ENCODE measurements at regions not wholly inside any gene's neighbourhood (a gene's known extent, or its start where the extent isn't known, plus 50 kb on each side); places are given as distances from the start of the nearest gene placed in this dataset.
"Not testable (repeated sequence)": the region's sequence is repeated elsewhere in the genome, so short reads cannot be mapped to it uniquely, and the experiment has no call there.

DNA sequence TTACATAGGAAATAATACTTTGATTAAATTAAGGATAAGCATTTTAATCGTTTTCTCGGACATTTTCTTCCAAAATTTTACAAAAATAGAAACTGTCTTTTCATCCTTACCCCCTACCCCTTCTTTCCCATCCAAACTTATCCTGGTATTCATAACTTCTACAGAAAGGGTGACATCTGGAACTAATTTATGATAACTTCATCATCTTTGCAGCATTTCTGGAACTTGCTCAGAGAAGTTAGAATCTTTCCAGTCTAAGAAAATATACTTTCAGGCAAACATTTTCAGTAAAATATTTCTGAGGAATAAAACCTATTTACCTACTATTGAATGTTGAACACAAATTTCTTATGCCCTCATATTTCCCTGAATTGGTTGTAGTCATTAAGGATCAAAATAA is 309.0 kb downstream of the MAN2A1 start:
- H3K9me2 ChIP-seq (ENCODE audit: low read depth, low read length), result no peaks in the 10 kb centered on the region
- H3K4me3 ChIP-seq (ENCODE audit: low read depth, low read length, poor library complexity, severe bottlenecking), result no peak overlapping the region
- no peak overlapping the region for H2AFZ ChIP-seq (ENCODE audit: low read length)
- no peaks in the 10 kb centered on the region for H3K9me3 ChIP-seq (ENCODE audit: low read length)
- H3K27ac ChIP-seq (ENCODE audit: low read depth, low read length, poor library complexity, severe bottlenecking), result no peak overlapping the region
- no peaks in the 10 kb centered on the region for H3K4me1 ChIP-seq (ENCODE audit: insufficient read depth, low read length, severe bottlenecking)
- H3K79me2 ChIP-seq (ENCODE audit: insufficient read depth, low read length), result no peaks in the 10 kb centered on the region
- peaks cover 9% of the 10 kb centered on the region; the same call in 1 of the 2 replicates for H3K36me3 ChIP-seq (ENCODE audit: insufficient read depth, low read length)
- H4K20me1 ChIP-seq (ENCODE audit: insufficient read depth, low read length), result no peaks in the 10 kb centered on the region
- no peaks in the 10 kb centered on the region for H3F3A ChIP-seq (ENCODE audit: insufficient read depth, low read length)
- TF ChIP-seq, protein P1, sequence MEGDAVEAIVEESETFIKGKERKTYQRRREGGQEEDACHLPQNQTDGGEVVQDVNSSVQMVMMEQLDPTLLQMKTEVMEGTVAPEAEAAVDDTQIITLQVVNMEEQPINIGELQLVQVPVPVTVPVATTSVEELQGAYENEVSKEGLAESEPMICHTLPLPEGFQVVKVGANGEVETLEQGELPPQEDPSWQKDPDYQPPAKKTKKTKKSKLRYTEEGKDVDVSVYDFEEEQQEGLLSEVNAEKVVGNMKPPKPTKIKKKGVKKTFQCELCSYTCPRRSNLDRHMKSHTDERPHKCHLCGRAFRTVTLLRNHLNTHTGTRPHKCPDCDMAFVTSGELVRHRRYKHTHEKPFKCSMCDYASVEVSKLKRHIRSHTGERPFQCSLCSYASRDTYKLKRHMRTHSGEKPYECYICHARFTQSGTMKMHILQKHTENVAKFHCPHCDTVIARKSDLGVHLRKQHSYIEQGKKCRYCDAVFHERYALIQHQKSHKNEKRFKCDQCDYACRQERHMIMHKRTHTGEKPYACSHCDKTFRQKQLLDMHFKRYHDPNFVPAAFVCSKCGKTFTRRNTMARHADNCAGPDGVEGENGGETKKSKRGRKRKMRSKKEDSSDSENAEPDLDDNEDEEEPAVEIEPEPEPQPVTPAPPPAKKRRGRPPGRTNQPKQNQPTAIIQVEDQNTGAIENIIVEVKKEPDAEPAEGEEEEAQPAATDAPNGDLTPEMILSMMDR (IDR thresholded peaks at IDR 0.05; ENCODE audit: low read length), result no peak
- no peak for TF ChIP-seq EZH2 (IDR thresholded peaks at IDR 0.05; ENCODE audit: borderline replicate concordance, low read length)
- no peaks in the 10 kb centered on the region for H3K27me3 ChIP-seq (ENCODE audit: insufficient read depth, low read length)
- H3K4me2 ChIP-seq (ENCODE audit: low read length), result no peak overlapping the region
- H3K9ac ChIP-seq (ENCODE audit: low read length), result no peak overlapping the region

DNA sequence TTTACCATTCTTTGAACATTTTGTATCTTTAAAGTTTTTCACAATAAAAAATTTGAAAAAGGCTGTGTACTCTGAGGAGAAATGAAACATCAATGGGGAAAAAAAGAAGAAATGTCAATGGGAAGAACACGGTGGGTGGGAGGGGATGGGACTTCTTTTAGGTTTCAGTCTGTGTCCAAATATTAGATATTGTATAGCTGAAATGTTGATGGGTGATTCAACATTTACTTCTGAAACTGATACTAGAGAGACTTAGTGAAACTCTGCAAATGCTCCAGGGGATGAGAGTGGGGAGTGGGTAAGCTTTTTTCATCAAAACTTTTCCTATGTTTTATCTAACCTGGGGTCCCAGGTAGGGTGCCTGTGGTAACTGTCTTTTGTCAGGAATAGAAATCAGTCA is 311.9 kb downstream of the MAN2A1 start:
- Histone ChIP-seq H3K27ac (ENCODE audit: low read depth, low read length, poor library complexity, severe bottlenecking) (no peak overlapping the region), H3K9me3 (ENCODE audit: low read length) (no peaks in the 10 kb centered on the region), H3K4me1 (ENCODE audit: insufficient read depth, low read length, severe bottlenecking) (no peaks in the 10 kb centered on the region), H3K9ac (ENCODE audit: low read length) (no peak overlapping the region), H3F3A (ENCODE audit: insufficient read depth, low read length) (no peaks in the 10 kb centered on the region), H4K20me1 (ENCODE audit: insufficient read depth, low read length) (no peaks in the 10 kb centered on the region), H3K4me2 (ENCODE audit: low read length) (no peak overlapping the region), H3K36me3 (ENCODE audit: insufficient read depth, low read length) (peaks cover 5% of the 10 kb centered on the region; the same call in 1 of the 2 replicates), H3K4me3 (ENCODE audit: low read depth, low read length, poor library complexity, severe bottlenecking) (no peak overlapping the region), H3K9me2 (ENCODE audit: low read depth, low read length) (no peaks in the 10 kb centered on the region), H2AFZ (ENCODE audit: low read length) (no peak overlapping the region), H3K79me2 (ENCODE audit: insufficient read depth, low read length) (peaks cover under 1% of the 10 kb centered on the region; the same call in 1 of the 2 replicates), H3K27me3 (ENCODE audit: insufficient read depth, low read length) (no peaks in the 10 kb centered on the region)
- no peak for TF ChIP-seq EZH2 (IDR thresholded peaks at IDR 0.05; ENCODE audit: borderline replicate concordance, low read length)
- TF ChIP-seq, protein P1 (IDR thresholded peaks at IDR 0.05; ENCODE audit: low read length), result no peak

DNA sequence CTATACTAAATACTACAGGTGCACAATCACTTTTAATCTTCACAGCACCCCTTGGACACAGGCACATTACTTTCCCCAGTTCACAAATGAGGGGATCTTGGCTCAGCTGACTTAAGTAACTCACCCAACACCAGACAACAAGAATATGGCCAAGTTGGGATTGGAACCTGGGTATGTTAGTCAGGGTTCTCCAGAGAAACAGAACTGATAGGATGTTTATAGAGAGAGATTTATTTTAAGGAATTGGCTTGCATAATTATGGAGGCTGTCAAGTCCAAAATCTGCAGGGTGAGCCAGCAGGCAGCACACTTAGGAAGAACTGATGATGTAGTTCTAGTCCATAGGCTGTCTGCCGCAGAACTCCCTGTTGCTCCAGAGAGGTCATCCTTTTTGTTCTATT is 312.9 kb downstream of the MAN2A1 start:
- no peak overlapping the region for H2AFZ ChIP-seq (ENCODE audit: low read length)
- H3K27ac ChIP-seq (ENCODE audit: low read depth, low read length, poor library complexity, severe bottlenecking), result no peak overlapping the region

DNA sequence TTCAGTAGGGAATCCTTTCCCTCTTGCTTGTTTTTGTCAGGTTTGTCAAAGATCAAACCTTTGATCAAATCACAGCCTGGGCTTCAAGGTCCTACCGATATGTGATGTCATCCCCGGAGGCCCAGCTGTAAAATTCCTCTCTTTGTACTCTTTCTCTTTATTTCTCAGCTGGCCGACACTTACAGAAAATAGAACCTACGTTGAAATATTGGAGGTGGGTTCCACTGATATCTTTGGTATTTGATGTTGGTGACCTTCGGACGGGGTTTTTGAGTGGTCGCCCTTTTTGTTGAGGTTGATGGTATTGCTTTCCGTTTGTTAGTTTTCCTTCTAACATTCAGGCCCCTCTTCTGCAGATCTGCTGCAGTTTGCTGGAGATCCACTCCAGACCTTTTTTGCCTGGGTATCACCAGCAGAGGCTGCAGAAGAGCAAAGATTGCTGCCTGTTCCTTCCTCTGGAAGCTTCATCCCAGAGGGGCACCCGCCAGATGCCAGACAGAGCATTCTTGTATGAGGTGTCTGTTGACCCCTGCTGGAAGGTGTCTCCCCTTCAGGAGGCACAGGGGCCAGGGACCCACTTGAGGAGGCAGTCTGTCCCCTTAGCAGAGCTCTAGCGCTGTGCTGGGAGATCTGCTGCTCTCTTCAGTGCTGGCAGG is 316.3 kb downstream of the MAN2A1 start:
- H3K36me3 ChIP-seq (ENCODE audit: insufficient read depth, low read length); H4K20me1 ChIP-seq (ENCODE audit: insufficient read depth, low read length); H3K9me2 ChIP-seq (ENCODE audit: low read depth, low read length); H2AFZ ChIP-seq (ENCODE audit: low read length); H3K79me2 ChIP-seq (ENCODE audit: insufficient read depth, low read length); H3F3A ChIP-seq (ENCODE audit: insufficient read depth, low read length); H3K9me3 ChIP-seq (ENCODE audit: low read length); H3K9ac ChIP-seq (ENCODE audit: low read length); H3K4me1 ChIP-seq (ENCODE audit: insufficient read depth, low read length, severe bottlenecking); H3K4me2 ChIP-seq (ENCODE audit: low read length); H3K27me3 ChIP-seq (ENCODE audit: insufficient read depth, low read length); H3K27ac ChIP-seq (ENCODE audit: low read depth, low read length, poor library complexity, severe bottlenecking); H3K4me3 ChIP-seq (ENCODE audit: low read depth, low read length, poor library complexity, severe bottlenecking): not testable (repeated sequence)

More for the DNA sequence above, 312.9 kb downstream of the MAN2A1 start:
- no peaks in the 10 kb centered on the region for H3K9me3 ChIP-seq (ENCODE audit: low read length)
- peaks cover 5% of the 10 kb centered on the region; the same call in 1 of the 2 replicates for H3K36me3 ChIP-seq (ENCODE audit: insufficient read depth, low read length)
- no peak overlapping the region for H3K4me2 ChIP-seq (ENCODE audit: low read length)
- no peaks in the 10 kb centered on the region for H4K20me1 ChIP-seq (ENCODE audit: insufficient read depth, low read length)
- no peak overlapping the region for H3K9ac ChIP-seq (ENCODE audit: low read length)
- TF ChIP-seq EZH2 (IDR thresholded peaks at IDR 0.05; ENCODE audit: borderline replicate concordance, low read length), result no peak
- TF ChIP-seq, protein P1 (IDR thresholded peaks at IDR 0.05; ENCODE audit: low read length), result no peak
- peaks cover 4% of the 10 kb centered on the region; the same call in 1 of the 2 replicates for H3K79me2 ChIP-seq (ENCODE audit: insufficient read depth, low read length)
- H3K9me2 ChIP-seq (ENCODE audit: low read depth, low read length), result no peaks in the 10 kb centered on the region
- no peaks in the 10 kb centered on the region for H3K4me1 ChIP-seq (ENCODE audit: insufficient read depth, low read length, severe bottlenecking)
- no peaks in the 10 kb centered on the region for H3K27me3 ChIP-seq (ENCODE audit: insufficient read depth, low read length)
- no peak overlapping the region for H3K4me3 ChIP-seq (ENCODE audit: low read depth, low read length, poor library complexity, severe bottlenecking)
- H3F3A ChIP-seq (ENCODE audit: insufficient read depth, low read length), result no peaks in the 10 kb centered on the region

Data from OCI-LY1 (cell line).